ENCODE measurements at regions not wholly inside any gene's neighbourhood (a gene's known extent, or its start where the extent isn't known, plus 50 kb on each side); places are given as distances from the start of the nearest gene placed in this dataset.
"Not testable (repeated sequence)": the region's sequence is repeated elsewhere in the genome, so short reads cannot be mapped to it uniquely, and the experiment has no call there.

DNA sequence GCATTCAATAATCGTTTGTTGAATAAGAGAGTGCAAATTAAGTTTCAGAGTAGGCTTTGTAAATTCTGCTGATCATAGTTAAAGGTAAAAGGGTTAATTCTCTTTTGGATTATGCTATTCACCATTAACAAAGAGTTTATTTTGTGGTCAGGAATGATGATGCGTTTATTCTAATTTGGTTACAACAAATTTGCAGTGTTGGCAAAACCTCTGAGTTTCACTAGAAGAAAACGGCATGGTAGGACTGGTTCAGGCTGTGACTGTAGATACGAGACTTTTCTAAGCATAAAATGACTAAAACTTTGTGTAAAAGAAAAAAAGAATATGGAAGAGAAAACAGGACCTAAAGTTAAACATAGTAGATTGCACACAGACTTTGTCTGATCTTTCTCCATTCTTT lies 234.7 kb downstream of the TLR4 start:
- no peaks in the 10 kb centered on the region for H3K36me3 ChIP-seq (ENCODE audit: control insufficient read depth, insufficient read depth, low read length)
- ChIA-PET POLR2A (no interaction called here), CTCF (no interaction called here)
- H3K4me3 Mint-ChIP-seq (ENCODE audit: unreplicated experiment), result no peak overlapping the region
- no peaks in the 10 kb centered on the region for H3K9me3 ChIP-seq
- TF ChIP-seq, protein P1, sequence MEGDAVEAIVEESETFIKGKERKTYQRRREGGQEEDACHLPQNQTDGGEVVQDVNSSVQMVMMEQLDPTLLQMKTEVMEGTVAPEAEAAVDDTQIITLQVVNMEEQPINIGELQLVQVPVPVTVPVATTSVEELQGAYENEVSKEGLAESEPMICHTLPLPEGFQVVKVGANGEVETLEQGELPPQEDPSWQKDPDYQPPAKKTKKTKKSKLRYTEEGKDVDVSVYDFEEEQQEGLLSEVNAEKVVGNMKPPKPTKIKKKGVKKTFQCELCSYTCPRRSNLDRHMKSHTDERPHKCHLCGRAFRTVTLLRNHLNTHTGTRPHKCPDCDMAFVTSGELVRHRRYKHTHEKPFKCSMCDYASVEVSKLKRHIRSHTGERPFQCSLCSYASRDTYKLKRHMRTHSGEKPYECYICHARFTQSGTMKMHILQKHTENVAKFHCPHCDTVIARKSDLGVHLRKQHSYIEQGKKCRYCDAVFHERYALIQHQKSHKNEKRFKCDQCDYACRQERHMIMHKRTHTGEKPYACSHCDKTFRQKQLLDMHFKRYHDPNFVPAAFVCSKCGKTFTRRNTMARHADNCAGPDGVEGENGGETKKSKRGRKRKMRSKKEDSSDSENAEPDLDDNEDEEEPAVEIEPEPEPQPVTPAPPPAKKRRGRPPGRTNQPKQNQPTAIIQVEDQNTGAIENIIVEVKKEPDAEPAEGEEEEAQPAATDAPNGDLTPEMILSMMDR (IDR thresholded peaks at IDR 0.05; ENCODE audit: insufficient read depth in 1 of 2, low read depth in 1 of 2, low read length in 1 of 2, severe bottlenecking in 1 of 2, unreplicated experiment in 1 of 2), result no peak
- no TSS peak for BruUV-seq (replicated peaks)
- H3K27me3 ChIP-seq (replicated peaks; ENCODE audit: control insufficient read depth, insufficient read depth, low read length), result no peaks in the 10 kb centered on the region
- no peaks in the 10 kb centered on the region for H3K4me1 Mint-ChIP-seq (ENCODE audit: low read depth, unreplicated experiment)
- intact Hi-C loops (cut with micrococcal nuclease; ENCODE audit: unreplicated experiment), result no loop called here
- no peak for DNase-seq
- H3K27me3 Mint-ChIP-seq (ENCODE audit: insufficient read depth, unreplicated experiment), result no peaks in the 10 kb centered on the region
- no peaks in the 10 kb centered on the region for H3K9me3 Mint-ChIP-seq (ENCODE audit: unreplicated experiment)
- no peak overlapping the region for H3K27ac Mint-ChIP-seq (ENCODE audit: unreplicated experiment)
- H3K36me3 Mint-ChIP-seq (ENCODE audit: insufficient read depth, unreplicated experiment), result no peaks in the 10 kb centered on the region
- H3K4me3 ChIP-seq (ENCODE audit: low read depth, low read length), result no peak overlapping the region
- no peaks in the 10 kb centered on the region for H3K4me1 ChIP-seq

GRCh38 chr9:117944750-117945149 lies 240.5 kb downstream of the TLR4 start:
- POLR2A ChIA-PET, result not testable (repeated sequence)

DNA sequence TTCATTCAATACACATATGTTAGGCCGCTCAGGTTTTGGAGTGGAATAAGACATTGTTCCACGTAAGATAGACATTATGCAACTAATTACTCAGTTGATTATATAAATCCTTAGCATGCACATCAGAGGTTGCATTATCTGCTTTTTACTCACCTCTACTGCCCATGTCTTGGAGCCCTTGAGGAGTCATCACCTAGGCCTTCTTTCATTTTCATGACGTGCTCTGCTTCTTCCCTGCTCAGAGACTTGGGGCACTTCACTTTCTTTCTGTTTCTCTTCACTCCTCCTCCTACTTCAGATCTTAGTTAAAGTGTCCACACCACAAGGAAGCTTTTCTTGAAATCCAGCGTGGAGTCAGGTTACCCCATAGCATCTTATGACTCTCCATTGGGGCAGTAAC lies 241.1 kb downstream of the TLR4 start:
- Histone ChIP-seq H3K4me3 (ENCODE audit: low read depth, low read length) (no peak overlapping the region), H3K4me1 (no peaks in the 10 kb centered on the region), H3K9me3 (no peaks in the 10 kb centered on the region), H3K36me3 (ENCODE audit: control insufficient read depth, insufficient read depth, low read length) (no peaks in the 10 kb centered on the region), H3K27me3 (replicated peaks; ENCODE audit: control insufficient read depth, insufficient read depth, low read length) (no peaks in the 10 kb centered on the region)
- H3K27me3 Mint-ChIP-seq (ENCODE audit: insufficient read depth, unreplicated experiment), result no peaks in the 10 kb centered on the region
- POLR2A ChIA-PET, result no interaction called here
- H3K27ac Mint-ChIP-seq (ENCODE audit: unreplicated experiment), result no peak overlapping the region
- intact Hi-C loops (cut with micrococcal nuclease; ENCODE audit: unreplicated experiment), result no loop called here
- no peak overlapping the region for H3K4me3 Mint-ChIP-seq (ENCODE audit: unreplicated experiment)
- no peak for DNase-seq
- H3K36me3 Mint-ChIP-seq (ENCODE audit: insufficient read depth, unreplicated experiment), result no peaks in the 10 kb centered on the region
- CTCF ChIA-PET, result no interaction called here
- BruUV-seq (replicated peaks), result no TSS peak
- H3K9me3 Mint-ChIP-seq (ENCODE audit: unreplicated experiment), result no peaks in the 10 kb centered on the region
- TF ChIP-seq, protein P1 (IDR thresholded peaks at IDR 0.05; ENCODE audit: insufficient read depth in 1 of 2, low read depth in 1 of 2, low read length in 1 of 2, severe bottlenecking in 1 of 2, unreplicated experiment in 1 of 2), result no peak
- no peaks in the 10 kb centered on the region for H3K4me1 Mint-ChIP-seq (ENCODE audit: low read depth, unreplicated experiment)

More at GRCh38 chr9:117944750-117945149, 240.5 kb downstream of the TLR4 start:
- BruUV-seq (replicated peaks); intact Hi-C loops (cut with micrococcal nuclease; ENCODE audit: unreplicated experiment); H3K27me3 Mint-ChIP-seq (ENCODE audit: insufficient read depth, unreplicated experiment); H3K4me1 ChIP-seq; CTCF ChIA-PET; H3K9me3 Mint-ChIP-seq (ENCODE audit: unreplicated experiment); DNase-seq; H3K36me3 ChIP-seq (ENCODE audit: control insufficient read depth, insufficient read depth, low read length); H3K4me3 ChIP-seq (ENCODE audit: low read depth, low read length); H3K4me1 Mint-ChIP-seq (ENCODE audit: low read depth, unreplicated experiment); H3K36me3 Mint-ChIP-seq (ENCODE audit: insufficient read depth, unreplicated experiment); H3K4me3 Mint-ChIP-seq (ENCODE audit: unreplicated experiment); H3K27me3 ChIP-seq (replicated peaks; ENCODE audit: control insufficient read depth, insufficient read depth, low read length); H3K9me3 ChIP-seq; H3K27ac Mint-ChIP-seq (ENCODE audit: unreplicated experiment): not testable (repeated sequence)

DNA sequence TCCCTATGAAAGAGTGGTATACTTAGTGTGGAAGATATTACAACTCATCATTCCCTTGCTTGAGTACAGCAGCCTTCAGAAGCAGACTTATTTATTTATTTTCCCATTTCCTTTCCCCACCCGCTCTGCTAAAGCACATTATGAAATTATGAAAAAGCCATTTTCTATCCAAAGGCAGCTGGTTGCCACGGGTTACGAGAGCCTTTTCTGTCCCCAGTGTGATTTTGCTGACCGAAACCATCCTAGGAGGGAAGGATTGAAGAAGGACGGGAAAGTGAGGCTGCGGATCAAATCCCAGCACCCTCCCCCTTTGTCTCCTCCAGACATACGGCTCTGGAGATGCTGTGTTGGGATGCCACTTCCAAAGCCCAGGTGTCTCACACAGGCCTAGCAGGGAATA lies 246.9 kb downstream of the TLR4 start:
- ChIA-PET CTCF (no interaction called here), POLR2A (no interaction called here)
- H3K27me3 ChIP-seq (replicated peaks; ENCODE audit: control insufficient read depth, insufficient read depth, low read length), result no peaks in the 10 kb centered on the region
- BruUV-seq (replicated peaks), result no TSS peak
- Mint-ChIP-seq H3K9me3 (ENCODE audit: unreplicated experiment) (no peaks in the 10 kb centered on the region), H3K27ac (ENCODE audit: unreplicated experiment) (no peak overlapping the region), H3K4me3 (ENCODE audit: unreplicated experiment) (no peak overlapping the region), H3K4me1 (ENCODE audit: low read depth, unreplicated experiment) (no peaks in the 10 kb centered on the region), H3K36me3 (ENCODE audit: insufficient read depth, unreplicated experiment) (no peaks in the 10 kb centered on the region), H3K27me3 (ENCODE audit: insufficient read depth, unreplicated experiment) (peaks cover 3% of the 10 kb centered on the region)
- no peaks in the 10 kb centered on the region for H3K4me1 ChIP-seq
- no peaks in the 10 kb centered on the region for H3K36me3 ChIP-seq (ENCODE audit: control insufficient read depth, insufficient read depth, low read length)
- DNase-seq, result no peak
- intact Hi-C loops (cut with micrococcal nuclease; ENCODE audit: unreplicated experiment), result no loop called here
- H3K9me3 ChIP-seq, result no peaks in the 10 kb centered on the region
- TF ChIP-seq, protein P1 (IDR thresholded peaks at IDR 0.05; ENCODE audit: insufficient read depth in 1 of 2, low read depth in 1 of 2, low read length in 1 of 2, severe bottlenecking in 1 of 2, unreplicated experiment in 1 of 2), result no peak
- no peak overlapping the region for H3K4me3 ChIP-seq (ENCODE audit: low read depth, low read length)

Measured in Caco-2 (cell line).